CD4-positive, alpha-beta T cell treated with Interleukin-15 for 1 hour (primary cell): ENCODE measurements at regions not wholly inside any gene's neighbourhood (a gene's known extent, or its start where the extent isn't known, plus 50 kb on each side); places are given as distances from the start of the nearest gene placed in this dataset.
"Not testable (repeated sequence)": the region's sequence is repeated elsewhere in the genome, so short reads cannot be mapped to it uniquely, and the experiment has no call there.

ENCODE experiments used
- DNase-seq: peaks from one replicate; pipeline ENCODE4 v3.0.0-alpha.2; 2020

DNA sequence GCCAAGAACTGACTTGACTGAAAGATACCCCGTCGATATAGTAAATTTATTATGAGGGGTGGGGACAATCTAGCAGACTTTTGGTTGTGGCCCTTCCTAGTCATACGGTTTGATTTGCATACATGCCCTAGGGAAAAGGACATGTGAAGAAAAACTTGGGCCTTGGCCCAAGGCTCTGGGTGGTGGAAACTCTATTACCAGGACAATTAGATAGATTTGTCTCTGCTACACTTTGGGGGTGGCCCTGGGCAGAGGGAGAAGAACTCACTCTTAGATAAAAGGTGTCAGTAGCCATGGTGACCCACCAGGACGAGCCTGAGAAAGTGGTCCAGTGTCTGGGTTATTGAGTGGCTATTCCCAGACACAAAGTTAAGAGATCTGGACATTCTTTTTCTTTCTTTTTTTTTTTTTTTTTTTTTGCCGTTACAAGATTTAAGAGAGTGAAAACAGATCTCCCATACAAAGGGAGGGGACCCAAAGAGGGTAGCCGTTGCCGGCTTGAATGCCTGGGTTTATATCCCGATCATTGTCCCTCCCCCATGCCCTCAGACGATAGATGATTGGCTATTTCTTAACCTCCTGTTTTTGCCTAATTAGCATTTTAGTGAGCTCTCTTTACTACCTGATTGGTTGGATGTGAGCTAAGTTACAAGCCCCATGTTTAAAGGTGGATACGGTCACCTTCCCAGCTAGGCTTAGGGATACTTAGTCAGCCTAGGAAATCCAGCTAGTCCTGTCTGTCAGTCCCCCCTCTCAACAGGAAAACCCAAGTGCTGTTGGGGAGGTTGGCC is 96.4 kb upstream of the SMAD3 start:
- no peak for DNase-seq

DNA sequence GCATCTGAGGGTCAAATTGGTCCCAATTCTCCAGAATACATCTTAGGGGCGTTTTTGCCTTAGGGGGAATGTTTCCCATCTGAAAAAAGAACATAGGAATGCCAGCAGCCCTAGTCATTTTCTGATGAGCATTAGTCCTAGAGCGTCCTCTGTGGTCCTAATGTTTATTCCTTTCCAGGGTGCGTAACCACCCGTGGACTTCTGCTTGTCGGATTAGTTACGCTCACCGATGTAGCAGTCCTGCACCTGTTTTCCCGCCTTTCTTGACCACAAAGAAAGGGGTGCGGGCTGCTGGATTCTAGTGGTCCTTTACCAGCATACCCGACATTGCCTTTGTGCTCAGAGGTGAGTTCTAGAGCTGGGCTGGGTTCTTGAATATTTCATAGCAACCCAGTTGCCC is 91.3 kb upstream of the SMAD3 start:
- not testable (repeated sequence) for DNase-seq

DNA sequence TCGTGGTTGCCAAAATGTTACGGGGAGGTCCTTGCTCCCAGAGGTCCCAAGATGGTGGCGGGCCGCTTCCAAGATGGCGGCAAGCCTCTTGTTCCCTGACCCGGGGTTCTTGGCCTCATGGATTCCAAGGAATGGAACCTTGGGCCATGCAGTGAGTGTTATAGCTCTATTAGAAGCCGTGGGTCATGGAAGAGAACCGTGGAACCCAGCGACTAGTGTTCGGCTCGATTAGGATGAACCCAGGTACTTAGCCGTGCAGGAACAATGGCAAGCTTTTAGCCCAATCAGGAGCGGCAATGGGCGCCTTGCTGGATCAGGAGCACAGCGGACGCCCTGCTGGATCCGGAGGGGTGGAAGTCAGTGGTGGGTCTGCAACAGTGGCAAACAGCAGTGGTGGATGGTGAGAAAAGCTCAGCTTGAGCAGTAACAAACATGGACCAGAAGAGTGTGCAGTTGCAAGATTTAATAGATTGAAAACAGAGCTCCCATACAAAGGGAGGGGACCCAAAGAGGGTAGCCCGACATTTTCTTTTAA is 89.2 kb upstream of the SMAD3 start:
- not testable (repeated sequence) for DNase-seq

GRCh38 chr15:66980326-66980725 is 85.1 kb upstream of the SMAD3 start:
- DNase-seq: not testable (repeated sequence)

DNA sequence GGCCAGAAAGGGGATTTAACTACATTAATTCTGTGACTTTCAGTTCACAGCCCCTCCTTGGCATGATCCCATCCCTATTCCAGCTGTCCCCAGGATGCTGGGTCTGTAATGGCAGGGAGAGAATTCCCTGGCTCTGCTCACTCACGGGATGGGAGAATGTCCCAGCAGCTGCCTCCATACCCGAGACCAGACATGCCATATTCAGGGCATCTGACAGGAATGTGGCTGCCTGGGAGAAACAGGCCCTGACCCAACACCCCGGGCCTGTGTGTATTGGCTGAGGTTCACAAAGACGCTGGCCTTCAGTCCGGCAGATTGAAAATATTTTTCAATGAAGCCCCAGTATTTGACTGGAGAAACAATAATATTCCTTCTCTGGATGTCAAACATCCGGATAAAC is 83.6 kb upstream of the SMAD3 start:
- DNase-seq: no peak

DNA sequence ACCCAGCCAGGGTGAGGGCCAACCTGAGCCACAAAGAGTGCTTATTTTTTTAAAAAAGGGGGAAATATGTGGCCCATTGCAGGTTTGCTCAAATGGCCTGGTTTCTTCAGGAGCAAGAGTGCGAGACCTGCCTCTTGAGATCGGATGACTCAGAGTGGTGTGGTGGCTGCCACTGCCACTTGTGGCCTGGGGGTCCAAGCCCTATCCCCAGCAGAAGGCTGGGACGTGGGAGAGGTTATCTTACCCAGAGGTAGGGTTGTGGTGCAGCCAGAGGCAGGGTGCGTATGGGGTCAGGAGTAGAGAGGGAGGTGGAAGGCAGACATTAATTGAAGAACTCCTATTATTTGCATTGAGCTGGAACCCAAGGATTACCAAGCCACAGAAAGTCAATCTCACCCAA is 83.2 kb upstream of the SMAD3 start:
- DNase-seq: no peak

DNA sequence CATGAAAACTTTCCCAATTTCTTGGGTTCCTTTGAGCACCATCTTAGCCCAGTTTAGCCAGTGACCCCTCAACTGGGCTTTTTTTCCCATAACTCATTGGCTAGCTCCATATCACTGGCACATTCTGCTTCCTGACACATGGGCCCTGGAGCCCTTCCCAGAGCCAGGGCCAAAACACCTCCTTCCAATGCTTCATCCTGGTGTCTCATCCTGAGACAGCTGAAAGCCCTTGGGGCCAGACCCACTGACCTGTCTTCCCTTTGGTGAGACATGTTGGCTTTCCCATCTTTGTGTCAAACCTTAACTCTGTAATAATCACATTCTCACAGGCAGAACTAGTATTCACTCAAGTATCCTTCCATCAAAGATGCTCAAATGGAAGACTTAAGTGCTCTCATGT is 82.6 kb upstream of the SMAD3 start:
- DNase-seq: no peak

DNA sequence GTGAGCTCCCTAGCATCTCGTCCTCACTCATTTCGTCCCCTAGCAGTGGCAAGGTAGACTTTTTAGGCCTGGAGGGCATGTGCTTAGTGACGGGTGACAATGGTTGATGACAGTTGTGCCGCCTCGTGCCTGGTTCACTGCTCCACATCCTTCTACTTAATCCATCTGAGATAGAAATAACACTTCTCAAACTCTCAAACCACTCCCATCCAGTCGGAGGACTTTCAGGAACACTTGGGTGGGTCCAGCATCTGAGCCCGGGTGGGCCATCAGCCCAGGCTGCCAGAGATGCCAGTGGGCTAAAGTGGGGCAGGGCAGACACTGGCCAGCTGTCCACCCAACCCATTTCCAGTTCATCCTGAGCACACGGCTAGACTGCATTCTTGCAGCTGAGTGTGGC is 79.7 kb upstream of the SMAD3 start:
- DNase-seq: no peak

- DNase-seq: no peak
Measured at GRCh38 chr15:66986951-66987350, 78.5 kb upstream of the SMAD3 start.

DNA sequence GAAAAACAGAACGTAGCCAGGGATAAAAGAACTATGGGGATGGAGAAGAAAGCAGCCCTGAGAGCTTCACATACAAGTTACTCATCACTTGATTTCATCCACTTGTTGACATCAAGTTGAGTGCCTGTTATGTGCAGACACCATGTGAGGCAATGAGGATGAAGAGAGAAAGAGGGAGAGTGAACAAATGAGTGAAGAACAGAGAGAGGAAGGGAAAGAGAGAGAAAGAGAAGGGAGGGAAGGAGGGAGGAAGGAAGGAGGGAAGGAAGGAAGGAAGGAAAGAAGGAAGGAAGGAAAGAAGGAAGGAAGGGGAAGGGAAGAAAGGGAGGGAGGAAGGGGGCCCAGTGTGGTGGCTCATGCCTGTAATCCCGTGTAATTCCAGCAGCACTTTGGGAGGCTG is 72.3 kb upstream of the SMAD3 start:
- no peak for DNase-seq

- DNase-seq: no peak
Measured at GRCh38 chr15:66993874-66994696, 71.3 kb upstream of the SMAD3 start.

GRCh38 chr15:66994927-66995656 is 70.3 kb upstream of the SMAD3 start:
- no peak for DNase-seq

- DNase-seq: no peak
Measured at GRCh38 chr15:66996094-66996493, 69.3 kb upstream of the SMAD3 start.

GRCh38 chr15:66997212-66997611 is 68.2 kb upstream of the SMAD3 start:
- no peak for DNase-seq

GRCh38 chr15:66998234-66998633 is 67.2 kb upstream of the SMAD3 start:
- DNase-seq: not testable (repeated sequence)

DNA sequence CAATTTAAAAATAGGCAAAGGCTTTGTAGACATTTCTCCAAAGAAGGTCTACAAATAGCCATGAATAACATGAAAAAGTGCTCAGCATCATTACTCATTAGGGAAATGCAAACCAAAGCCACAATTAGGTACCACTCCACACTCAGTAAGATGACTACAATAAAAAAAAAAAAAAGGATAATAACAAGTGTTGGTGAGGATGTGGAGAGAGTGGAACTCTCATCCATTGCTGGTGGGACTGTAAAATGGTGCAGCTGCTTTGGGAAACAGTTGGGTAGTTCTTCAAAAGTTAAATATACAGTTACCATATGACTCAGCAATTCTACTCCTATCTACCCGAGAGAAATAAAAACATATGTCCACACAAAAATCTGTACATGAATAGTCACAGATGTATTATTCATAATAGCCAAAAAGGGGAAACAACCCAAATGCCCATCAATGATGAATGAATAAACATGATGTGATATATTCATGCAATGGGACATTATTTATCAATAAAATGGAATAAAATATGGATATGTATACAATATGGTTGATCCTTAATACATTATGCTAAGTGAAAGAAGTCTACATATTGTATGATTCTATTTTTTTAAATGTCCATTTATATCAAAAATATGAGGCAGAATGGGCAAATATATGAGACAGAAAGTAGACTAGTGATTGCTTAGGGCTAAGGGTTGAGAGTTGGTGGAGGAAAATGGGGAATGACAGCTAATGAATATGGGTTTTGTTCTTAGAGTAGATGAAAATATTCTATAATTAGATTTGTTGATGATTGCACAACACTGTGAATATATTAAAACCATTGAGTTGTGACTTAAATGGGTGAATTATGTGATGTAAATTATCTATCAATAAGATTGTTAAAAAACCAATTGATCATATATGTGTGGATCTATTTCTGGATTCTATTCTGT is 66.1 kb upstream of the SMAD3 start:
- no peak for DNase-seq

DNA sequence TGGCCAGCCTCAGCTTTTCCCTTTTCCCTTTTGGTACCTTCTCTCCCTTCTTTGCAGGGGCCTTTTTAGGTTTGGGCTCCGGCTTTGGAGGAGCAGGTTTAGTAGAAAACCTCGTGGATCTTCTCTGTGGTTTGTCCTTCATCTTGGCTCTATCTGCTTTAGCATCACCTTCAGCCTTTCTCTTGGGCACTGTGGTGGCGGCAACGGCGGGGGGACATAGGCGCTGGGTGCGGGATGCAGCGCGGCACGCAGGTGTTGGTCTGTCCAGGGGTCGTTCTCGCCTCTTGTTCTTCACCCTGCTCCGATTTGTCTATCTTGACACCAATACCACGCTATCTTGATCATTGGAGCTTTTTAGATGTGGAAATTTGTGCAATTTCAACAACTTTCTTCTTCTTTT is 64.5 kb upstream of the SMAD3 start:
- DNase-seq: no peak

- no peak for DNase-seq
Measured at GRCh38 chr15:67002368-67002767, 63.0 kb upstream of the SMAD3 start.

DNA sequence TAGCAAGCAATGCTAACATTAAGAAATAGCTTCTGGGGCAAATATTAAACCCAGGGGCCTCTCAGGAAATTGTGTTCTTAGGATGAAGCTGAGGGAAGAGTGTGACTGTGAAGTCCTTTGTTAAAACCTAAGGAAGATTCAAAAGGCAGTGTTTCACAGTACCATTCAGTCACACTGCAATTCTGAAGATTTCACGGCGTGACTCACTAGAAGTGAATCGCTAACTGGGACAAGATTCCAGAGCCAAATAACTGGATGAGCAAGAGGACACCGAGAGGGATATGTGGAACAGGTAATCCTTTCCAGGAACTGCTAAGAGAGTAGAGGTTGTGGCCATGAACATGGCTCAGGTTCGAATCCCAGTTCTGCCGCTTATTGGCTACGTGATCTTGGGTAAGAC is 61.8 kb upstream of the SMAD3 start:
- no peak for DNase-seq

DNA sequence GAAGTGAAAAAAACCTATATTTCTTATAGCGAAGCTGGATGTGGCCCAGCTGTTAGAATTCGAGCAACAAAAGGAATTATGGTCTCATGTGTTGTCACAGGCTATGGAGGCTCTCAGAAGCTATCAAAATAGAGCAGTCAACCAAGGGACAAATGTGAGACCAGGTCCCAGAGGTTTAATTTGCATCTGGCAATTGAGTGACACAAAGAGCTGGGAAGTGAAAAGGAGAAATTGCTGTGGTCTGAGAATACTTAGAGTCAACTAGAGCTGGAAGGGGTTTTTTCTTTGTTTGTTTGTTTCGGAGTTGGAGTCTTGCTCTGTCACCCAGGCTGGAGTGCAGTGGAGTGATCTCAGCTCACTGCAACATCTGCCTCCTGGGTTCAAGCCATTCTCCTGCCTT is 61.3 kb upstream of the SMAD3 start:
- DNase-seq: no peak

DNA sequence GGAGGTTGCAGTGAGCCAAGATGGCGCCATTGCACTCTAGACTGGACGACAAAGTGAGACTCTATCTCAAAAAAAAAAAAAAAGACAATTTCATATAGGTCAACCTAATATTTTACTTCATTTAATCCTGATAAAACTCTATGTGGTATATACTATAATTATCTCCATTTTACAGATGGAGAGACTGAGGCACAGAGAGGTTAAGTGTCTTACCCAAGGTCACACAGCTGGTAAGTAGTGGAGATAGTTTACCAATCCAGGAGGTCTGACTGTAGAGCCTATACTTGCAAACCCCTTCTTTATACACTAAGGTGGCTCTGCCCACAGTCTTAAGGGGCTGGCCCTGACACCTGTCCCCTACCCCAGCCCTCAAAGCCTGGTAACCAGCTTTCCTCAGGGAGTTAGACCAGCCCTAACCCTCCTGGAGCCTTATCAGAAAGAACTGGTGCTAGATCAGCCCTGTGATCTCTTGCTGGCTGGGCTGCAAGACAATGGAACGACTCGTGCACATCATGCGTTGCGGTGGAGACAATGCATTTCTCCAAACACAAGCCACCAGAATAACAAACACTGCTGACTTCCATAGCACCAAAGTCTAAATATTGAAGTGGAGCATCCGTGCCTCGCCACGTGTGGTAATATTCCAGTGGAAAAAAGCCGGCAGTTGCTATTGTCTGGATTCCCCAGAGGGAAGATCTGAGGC is 60.0 kb upstream of the SMAD3 start:
- DNase-seq: no peak
